Erythroblast (primary cell): ENCODE measurements at regions not wholly inside any gene's neighbourhood (a gene's known extent, or its start where the extent isn't known, plus 50 kb on each side); places are given as distances from the start of the nearest gene placed in this dataset.
"Not testable (repeated sequence)": the region's sequence is repeated elsewhere in the genome, so short reads cannot be mapped to it uniquely, and the experiment has no call there.

Source experiments
- GATA1 ChIP-seq: IDR thresholded peaks from 2 replicates; pipeline ENCODE4 v1.6.1; 2011; ENCODE audit warnings: low read depth, mild to moderate bottlenecking, control low read depth, low read length, moderate library complexity
- POLR2A ChIP-seq: IDR thresholded peaks from 2 replicates; pipeline ENCODE4 v1.6.1; 2011; ENCODE audit warnings: mild to moderate bottlenecking, low read length

DNA sequence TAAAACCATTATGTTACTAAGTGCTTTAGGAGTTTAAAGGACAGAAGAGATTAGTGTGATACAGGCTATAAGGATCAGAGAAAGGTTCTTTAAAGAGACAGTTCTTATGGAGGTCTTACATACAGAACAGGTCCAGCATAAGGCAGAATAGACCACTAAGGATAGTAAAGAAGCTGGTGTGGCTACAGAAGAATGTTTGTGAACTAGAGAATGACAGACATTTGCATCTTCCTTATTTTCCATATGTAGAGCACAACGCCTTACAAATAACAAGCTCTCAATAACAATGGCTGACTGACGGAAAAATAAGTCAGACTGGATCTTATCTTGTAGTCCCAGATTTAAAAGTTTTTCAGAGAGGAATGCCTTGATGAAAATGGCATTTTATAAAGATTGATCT is 95.6 kb upstream of the NOTCH2NLA start:
- TF ChIP-seq POLR2A, GATA1: not testable (repeated sequence)
